Peyer's patch (tissue), 4 donors: ENCODE measurements at regions not wholly inside any gene's neighbourhood (a gene's known extent, or its start where the extent isn't known, plus 50 kb on each side); places are given as distances from the start of the nearest gene placed in this dataset.

Experiments
- DNase-seq, 3 donors: peaks; one replicate each; pipeline ENCODE4 v3.0.0-alpha.2; 2017 to 2019
- H3K27ac ChIP-seq, 4 donors: fragments of 200-600 bp; sonication (generic); one replicate each; pipeline ENCODE4 v1.5.1; 2016 to 2019
- H3K27me3 ChIP-seq, 2 donors: fragments of 200-600 bp; sonication (generic); one replicate each; pipeline ENCODE4 v1.5.1; 2019
- H3K36me3 ChIP-seq, 3 donors: fragments of 200-600 bp; sonication (generic); one replicate each; pipeline ENCODE4 v1.5.1; 2016 to 2019
- H3K4me1 ChIP-seq, 4 donors: fragments of 200-600 bp; sonication (generic); one replicate each; pipeline ENCODE4 v1.5.1; 2016 to 2019
- H3K4me3 ChIP-seq, 4 donors: fragments of 200-600 bp; sonication (generic); 1 replicate in 3 of 4; 2 replicates in 1 of 4; pipeline ENCODE4 v1.5.1; 2016 to 2019; ENCODE audit warnings: mild to moderate bottlenecking in 1 of 4
- H3K9me3 ChIP-seq, 4 donors: fragments of 200-600 bp; sonication (generic); one replicate each; pipeline ENCODE4 v1.5.1; 2016 to 2019; ENCODE audit warnings: mild to moderate bottlenecking in 1 of 4
- POLR2A ChIP-seq, 2 donors: fragments of 450-650 bp; IDR thresholded peaks; one replicate each; pipeline ENCODE4 v1.5.1; 2017; ENCODE audit warnings: antibody characterized with exemption in 2 of 2, mild to moderate bottlenecking in 2 of 2, moderate library complexity in 2 of 2
- TF ChIP-seq, protein P1 (sequence below), 6 experiments: fragments of 450-650 bp in 4 of 6; fragments of 200-600 bp in 2 of 6; sonication (generic) in 1 of 6; IDR thresholded peaks; one replicate each; pipeline ENCODE4 v1.5.1; 2017 to 2019; ENCODE audit warnings: antibody characterized with exemption in 6 of 6, mild to moderate bottlenecking in 3 of 6, moderate library complexity in 1 of 6

DNA sequence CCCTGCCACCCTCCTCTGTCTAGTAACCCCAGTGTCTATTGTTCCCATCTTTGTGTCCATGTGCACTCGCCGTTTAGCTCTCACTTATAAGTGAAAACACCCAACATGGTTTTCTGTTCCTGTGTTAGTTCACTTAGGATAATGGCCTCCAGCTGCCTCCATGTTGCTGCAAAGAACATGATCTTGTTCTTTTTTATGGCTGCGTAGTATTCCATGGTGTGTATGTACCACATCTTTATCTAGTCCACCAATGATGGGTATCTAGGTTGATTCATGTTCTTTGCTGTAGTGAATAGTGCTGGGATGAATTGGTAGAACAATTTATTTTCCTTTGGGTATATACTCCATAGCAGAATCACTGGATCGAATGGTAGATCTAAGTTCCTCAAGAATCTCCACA is 51.0 kb upstream of the RFLNA start:
- H3K27me3 ChIP-seq = no peaks in the 10 kb centered on the region
- no peaks in the 10 kb centered on the region for H3K9me3 ChIP-seq
- H3K4me1 ChIP-seq = peaks cover 0 to 23% (median 0%) of the 10 kb centered on the region in 4 donors
- no peak overlapping the region for H3K4me3 ChIP-seq
- no peak for DNase-seq
- TF ChIP-seq POLR2A (IDR thresholded peaks at IDR 0.05) = no peak
- TF ChIP-seq, protein P1, sequence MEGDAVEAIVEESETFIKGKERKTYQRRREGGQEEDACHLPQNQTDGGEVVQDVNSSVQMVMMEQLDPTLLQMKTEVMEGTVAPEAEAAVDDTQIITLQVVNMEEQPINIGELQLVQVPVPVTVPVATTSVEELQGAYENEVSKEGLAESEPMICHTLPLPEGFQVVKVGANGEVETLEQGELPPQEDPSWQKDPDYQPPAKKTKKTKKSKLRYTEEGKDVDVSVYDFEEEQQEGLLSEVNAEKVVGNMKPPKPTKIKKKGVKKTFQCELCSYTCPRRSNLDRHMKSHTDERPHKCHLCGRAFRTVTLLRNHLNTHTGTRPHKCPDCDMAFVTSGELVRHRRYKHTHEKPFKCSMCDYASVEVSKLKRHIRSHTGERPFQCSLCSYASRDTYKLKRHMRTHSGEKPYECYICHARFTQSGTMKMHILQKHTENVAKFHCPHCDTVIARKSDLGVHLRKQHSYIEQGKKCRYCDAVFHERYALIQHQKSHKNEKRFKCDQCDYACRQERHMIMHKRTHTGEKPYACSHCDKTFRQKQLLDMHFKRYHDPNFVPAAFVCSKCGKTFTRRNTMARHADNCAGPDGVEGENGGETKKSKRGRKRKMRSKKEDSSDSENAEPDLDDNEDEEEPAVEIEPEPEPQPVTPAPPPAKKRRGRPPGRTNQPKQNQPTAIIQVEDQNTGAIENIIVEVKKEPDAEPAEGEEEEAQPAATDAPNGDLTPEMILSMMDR (IDR thresholded peaks at IDR 0.05) = no peak
- no peaks in the 10 kb centered on the region for H3K36me3 ChIP-seq
- no peak overlapping the region for H3K27ac ChIP-seq
